ENCODE measurements at regions not wholly inside any gene's neighbourhood (a gene's known extent, or its start where the extent isn't known, plus 50 kb on each side); places are given as distances from the start of the nearest gene placed in this dataset.
"Not testable (repeated sequence)": the region's sequence is repeated elsewhere in the genome, so short reads cannot be mapped to it uniquely, and the experiment has no call there.

- no peak for DNase-seq (ENCODE audit: low read depth)
- H3K4me3 ChIP-seq (ENCODE audit: low read depth, low read length) = no peak overlapping the region
- TF ChIP-seq CTCF (conservative IDR thresholded peaks at IDR 0.05; ENCODE audit: low read depth, low read length) = no peak
Measured at GRCh38 chr5:112534611-112535255, 115.7 kb upstream of the EPB41L4A start.

- DNase-seq (ENCODE audit: low read depth) = no peak
- no peak overlapping the region for H3K4me3 ChIP-seq (ENCODE audit: low read depth, low read length)
- no peak for TF ChIP-seq CTCF (conservative IDR thresholded peaks at IDR 0.05; ENCODE audit: low read depth, low read length)
Measured at GRCh38 chr5:112535356-112535755, 116.3 kb upstream of the EPB41L4A start.

GRCh38 chr5:112544558-112544957, 125.5 kb upstream of the EPB41L4A start:
- not testable (repeated sequence) for DNase-seq (ENCODE audit: low read depth); H3K4me3 ChIP-seq (ENCODE audit: low read depth, low read length)

- no peak for DNase-seq (ENCODE audit: low read depth)
- no peak for TF ChIP-seq CTCF (conservative IDR thresholded peaks at IDR 0.05; ENCODE audit: low read depth, low read length)
- H3K4me3 ChIP-seq (ENCODE audit: low read depth, low read length) = no peak overlapping the region
Measured at GRCh38 chr5:112546946-112547592, 128.0 kb upstream of the EPB41L4A start.

GRCh38 chr5:112548246-112548881, 129.3 kb upstream of the EPB41L4A start:
- DNase-seq (ENCODE audit: low read depth) = peak; percentile 89
- no peak overlapping the region for H3K4me3 ChIP-seq (ENCODE audit: low read depth, low read length)
- TF ChIP-seq CTCF (conservative IDR thresholded peaks at IDR 0.05; ENCODE audit: low read depth, low read length) = no peak

- no peak for TF ChIP-seq CTCF (conservative IDR thresholded peaks at IDR 0.05; ENCODE audit: low read depth, low read length)
- H3K4me3 ChIP-seq (ENCODE audit: low read depth, low read length) = no peak overlapping the region
- no peak for DNase-seq (ENCODE audit: low read depth)
Measured at GRCh38 chr5:112549127-112549526, 130.1 kb upstream of the EPB41L4A start.

- no peak for DNase-seq (ENCODE audit: low read depth)
- TF ChIP-seq CTCF (conservative IDR thresholded peaks at IDR 0.05; ENCODE audit: low read depth, low read length) = no peak
- H3K4me3 ChIP-seq (ENCODE audit: low read depth, low read length) = no peak overlapping the region
Measured at GRCh38 chr5:112549605-112550166, 130.6 kb upstream of the EPB41L4A start.

Measured in choroid plexus epithelial cell (primary cell).